HG03521 (cell line): ENCODE measurements at regions not wholly inside any gene's neighbourhood (a gene's known extent, or its start where the extent isn't known, plus 50 kb on each side); places are given as distances from the start of the nearest gene placed in this dataset.
"Not testable (repeated sequence)": the region's sequence is repeated elsewhere in the genome, so short reads cannot be mapped to it uniquely, and the experiment has no call there.

Experiments
- ATAC-seq: cut with Tn5 transposase; IDR thresholded peaks from one replicate; pipeline ENCODE4 v1.9.1; 2021; ENCODE audit warnings: mild to moderate bottlenecking, moderate library complexity; ENCODE audit not compliant: unreplicated experiment

DNA sequence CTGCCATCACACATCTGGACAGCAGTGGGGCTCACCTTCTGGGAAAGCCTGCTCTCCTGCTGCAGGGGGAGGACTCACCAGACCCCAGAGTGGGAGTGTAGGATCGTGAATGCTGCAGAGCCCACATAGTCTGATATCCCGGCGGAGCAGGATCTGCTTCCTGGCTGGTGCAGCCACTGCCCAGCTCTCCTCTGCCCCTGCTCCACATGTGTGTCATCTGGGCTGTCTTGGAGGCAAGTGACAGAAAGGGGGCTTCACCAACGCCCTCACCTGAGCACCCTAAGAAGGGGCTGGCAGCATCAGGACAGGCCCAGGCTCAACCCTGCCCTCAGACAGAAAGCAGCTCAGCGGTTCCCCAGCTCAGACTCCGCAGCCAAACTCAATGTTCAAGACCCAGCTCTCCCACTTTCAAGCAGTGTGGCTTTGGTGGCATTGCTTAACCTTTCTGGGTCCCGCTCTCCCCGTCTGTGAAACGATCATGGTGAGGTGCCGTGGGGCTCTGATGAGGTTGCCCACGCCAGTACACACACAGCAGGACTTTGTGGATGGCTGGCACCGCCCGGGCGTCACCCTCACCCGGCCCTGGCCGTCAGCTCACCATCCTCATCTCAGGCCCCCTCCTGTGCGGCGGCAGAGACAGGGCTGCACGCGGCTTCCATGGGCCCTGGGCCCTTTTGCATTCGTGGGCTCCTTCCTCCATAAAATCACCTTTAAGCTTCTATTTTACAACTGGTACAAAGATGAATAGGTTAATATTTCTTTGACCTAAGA lies 91.0 kb upstream of the SFSWAP start:
- ATAC-seq, result no peak

DNA sequence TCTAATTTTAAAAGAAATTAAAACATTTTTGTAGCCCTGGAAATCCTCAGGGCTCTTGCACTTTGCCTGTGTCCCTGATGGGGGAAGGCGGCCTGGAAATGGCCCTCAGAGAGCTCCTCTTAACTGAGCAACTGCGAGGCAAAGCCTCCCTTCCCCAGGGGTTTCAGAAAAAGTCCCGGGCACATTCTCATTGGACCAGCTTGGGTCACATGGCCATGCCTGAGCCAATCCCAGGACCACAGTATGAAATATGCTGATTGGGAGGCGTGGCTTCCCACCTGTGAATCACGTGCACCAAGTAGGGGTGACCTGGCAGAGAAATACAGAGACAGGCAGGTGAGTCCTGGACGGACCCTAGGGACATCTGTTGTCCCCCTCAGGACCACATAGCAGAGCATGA lies 90.4 kb upstream of the SFSWAP start:
- ATAC-seq, result no peak

DNA sequence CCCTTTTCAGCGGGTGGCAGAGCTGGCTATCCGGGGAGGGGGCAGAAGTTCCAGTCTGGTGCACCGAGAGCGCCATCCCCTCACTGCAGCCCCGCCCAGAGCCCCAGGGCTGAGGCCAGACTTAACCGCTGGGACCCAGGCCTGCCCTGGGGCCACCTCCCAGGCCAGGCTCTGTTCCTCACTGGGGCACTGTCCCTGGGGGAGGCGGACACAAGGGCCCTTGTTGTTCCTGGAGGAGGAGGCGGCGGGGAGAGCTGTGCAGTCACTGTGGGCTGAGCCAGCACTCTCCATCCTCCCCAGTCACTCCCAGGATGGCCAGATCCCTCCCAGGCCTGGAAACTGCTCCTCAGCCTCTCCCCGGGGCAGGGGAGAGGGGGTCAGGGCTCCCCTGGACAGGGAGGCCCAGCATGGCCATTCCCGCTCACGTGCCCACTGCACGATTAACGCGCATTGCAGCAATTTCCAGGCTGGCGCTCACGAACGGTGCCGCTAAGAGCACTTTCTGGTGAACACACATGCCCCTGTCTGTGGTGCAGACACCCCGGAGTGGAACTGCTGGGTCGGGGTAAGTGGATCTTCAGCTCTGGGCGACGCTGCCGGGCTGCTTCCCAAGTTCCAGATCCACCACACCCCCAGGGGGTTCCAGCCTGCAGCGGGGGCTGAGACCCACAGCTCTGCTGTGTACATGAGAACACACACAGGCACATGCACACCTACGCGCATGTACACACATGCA lies 89.8 kb upstream of the SFSWAP start:
- ATAC-seq, result no peak

DNA sequence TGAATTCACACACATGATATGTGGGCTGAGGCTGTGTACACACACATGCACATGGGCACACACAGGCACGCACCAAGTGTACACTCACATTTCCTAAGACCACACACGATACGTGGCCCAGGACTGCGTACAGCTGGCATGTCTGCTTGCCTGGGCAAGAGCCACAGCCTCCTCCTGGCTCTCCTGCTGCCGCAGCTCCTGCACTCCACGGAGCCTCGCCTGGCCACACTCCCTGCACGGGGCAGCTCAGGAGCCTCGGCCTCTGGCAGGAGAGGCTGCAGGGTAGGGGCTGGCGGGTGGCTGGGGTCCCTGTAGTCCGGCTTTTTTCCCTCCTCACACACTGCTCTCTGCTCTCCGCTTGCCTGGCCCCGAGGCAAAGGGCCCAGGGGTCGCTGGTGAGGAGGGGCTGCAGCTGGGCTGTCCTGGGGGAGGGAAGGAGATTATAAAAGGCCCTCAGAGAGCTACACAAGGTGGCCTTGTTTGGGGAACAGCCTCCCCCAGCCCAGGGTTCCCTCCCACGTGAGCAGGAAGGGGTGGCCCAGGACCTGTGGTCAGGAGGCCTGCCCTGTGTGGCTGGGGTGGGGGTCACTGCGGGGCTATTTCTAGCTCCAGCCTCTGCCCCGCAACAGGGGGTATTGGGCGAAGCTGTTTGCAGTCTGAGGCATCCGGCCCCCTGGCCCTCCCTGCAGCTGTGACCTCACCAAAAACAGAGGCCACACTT lies 89.0 kb upstream of the SFSWAP start:
- no peak for ATAC-seq

DNA sequence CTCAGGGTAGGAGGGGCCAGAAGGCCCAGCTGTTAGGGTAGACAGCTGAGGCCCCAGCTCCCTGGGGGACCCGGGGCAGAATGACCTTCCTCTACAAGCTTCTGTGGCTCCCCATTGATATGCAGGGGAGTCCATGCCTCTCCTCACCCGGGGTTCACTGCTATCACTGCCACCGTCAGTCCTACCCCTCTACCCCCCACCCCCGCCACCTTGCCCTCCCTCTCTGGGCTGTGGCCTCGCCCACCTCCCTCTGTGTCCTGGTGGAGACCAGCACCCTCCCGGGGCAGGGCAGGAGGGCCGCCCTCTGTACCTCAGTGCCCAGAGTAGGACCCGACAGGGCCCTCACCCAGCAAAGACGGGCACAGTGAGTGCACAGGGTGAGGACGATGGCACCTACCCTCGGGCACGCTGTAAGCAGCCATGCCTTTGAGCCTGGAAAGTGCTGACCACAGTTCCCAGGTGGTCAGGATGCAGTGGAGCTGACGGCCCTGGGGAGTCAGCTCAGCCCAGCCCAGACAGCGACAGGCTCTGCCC lies 88.4 kb upstream of the SFSWAP start:
- no peak for ATAC-seq

DNA sequence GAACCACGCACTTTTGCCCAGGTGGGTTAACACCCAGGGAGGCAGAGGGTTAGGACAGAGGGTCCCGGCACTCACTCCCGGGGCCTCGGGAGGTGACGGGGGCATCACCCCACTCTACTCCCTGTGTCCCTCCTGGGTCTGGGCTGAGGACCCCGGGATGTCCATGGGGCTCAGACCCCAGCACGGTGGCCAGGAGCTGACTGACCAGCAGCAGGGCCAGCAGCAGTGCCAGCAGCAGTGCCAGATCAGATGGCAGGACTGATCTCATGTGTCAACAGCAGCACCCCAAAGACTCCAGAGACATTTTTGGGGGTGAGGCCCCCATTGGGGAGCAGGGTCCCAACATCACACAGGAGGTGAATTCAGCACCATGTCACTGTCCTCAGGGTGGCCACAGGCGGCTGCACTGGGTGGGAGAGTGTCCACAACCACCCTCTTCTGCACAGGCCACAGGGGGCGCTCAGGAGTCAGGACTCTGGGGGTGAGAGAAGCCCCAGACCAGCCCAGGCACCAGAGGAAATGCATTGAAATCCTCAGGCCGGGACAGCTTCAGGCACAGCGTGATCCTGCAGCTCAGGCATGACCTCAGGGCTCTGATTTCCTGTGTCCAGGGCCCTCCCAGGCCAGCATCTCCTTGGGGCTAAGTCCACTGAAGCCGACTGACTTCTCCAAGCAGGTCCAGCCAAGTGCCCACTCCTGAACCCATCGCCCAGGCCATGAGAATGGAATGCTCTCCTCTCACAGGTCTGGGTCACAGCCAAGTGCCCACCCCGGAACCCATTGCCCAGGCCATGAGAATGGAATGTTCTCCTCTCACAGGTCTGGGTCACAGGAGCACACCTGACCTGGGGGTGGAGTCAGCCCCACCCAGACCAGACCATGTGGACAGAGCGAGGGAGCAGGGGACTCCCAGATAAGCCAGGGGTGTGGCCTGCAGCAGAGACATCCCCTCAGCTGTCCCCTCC lies 87.2 kb upstream of the SFSWAP start:
- ATAC-seq, result not testable (repeated sequence)

DNA sequence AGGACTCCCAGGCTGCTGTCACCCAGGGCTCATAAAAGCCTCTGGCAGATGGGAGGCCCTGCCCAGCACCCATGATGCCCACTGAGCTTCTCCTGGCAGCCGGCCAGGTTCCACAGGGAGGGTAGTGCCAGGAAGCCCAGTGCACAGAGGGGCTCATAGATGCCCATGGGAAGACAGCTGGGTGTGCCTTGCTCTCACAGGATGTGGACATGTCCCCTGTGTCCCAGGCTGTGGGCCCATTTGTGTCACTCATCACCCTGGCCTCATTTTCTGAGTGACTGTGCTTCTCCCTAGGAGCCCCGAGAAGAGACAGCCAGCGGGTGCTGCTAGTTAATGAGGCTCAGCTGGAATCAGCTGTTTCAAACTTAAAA lies 86.5 kb upstream of the SFSWAP start:
- ATAC-seq, result not testable (repeated sequence)

DNA sequence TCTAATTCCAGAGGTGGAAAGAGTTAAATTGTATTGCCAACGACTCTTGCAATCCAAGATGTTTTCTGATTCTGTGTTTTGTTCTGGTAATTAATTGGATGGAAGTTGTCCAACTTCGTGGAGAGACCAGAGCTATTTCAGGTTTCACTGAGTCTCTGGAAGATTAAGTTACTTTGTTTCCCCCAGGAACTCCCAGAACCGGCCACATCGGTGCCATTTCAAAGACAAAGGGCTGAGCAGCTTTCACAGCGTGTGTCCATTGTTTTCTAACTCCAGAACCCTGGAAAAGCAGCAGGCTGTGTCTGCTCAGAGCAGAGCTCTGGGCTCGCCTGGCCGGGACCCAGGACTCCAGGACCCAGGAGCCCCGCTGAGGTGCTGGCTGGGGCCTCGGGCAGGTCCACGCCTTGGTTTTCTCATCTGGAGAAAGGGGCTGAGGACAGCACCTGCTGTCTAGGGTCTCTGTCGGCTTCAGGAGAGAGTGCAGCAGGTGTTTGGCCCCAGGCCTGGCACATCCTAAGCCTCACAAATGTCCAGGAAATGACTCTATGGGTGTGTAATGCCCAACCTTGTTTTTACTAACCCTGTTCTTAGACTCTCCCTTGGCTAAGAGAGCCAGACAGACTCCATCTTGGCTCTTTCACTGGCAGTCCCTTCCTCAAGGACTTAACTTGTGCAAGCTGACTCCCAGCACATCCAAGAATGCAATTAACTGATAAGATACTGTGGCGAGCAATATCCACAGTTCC lies 86.0 kb upstream of the SFSWAP start:
- ATAC-seq, result not testable (repeated sequence)

DNA sequence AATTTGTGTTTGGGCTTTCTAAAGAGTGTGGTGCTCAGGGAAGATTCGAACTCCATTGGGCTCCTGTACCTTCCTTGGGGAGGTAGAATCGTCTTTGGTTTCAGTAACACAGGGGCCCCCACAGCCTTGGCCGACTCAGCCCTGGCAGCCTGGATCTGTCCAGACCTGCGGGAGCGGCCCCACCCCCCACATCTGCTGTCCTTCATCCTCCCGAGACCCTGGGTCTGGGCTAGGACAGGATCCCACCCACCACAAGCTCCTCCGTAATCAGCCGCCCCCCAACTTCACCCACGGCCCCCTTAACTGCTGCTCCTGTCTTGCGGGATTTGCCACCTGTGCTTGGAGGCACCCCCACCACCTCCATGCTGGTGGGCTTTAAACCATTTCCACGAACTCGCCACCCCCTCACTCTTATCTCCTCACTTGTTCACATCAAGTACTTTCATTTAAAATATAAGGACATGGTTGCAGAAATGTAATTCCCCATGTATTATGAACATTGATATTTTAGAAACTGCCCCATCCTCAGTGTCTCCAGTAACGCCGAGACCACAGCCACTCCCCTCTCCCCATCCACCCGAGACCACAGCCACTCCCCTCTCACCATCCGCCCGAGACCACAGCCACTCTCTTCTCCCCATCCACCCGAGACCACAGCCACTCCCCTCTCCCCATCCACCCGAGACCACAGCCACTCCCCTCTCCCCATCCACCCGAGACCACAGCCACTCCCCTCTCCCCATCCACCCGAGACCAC lies 84.7 kb upstream of the SFSWAP start:
- ATAC-seq, result not testable (repeated sequence)

DNA sequence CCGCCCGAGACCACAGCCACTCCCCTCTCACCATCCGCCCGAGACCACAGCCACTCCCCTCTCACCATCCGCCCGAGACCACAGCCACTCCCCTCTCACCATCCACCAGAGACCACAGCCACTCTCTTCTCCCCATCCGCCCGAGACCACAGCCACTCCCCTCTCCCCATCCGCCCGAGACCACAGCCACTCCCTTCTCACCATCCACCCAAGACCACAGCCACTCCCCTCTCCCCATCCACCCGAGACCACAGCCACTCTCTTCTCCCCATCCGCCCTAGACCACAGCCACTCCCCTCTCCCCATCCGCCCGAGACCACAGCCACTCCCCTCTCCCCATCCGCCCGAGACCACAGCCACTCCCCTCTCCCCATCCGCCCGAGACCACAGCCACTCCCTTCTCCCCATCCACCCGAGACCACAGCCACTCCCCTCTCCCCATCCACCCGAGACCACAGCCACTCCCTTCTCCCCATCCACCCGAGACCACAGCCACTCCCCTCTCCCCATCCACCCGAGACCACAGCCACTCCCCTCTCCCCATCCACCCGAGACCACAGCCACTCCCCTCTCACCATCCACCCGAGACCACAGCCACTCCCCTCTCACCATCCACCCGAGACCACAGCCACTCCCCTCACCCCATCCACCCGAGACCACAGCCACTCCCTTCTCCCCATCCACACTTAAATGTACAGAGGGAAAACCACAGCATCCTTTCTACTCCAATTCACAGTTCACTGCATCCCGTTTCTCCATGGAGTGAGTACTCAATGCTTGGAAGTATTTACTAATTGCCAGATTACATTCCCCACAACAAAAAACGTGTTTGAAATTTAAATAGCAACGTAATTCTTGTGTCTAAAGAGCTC lies 83.5 kb upstream of the SFSWAP start:
- ATAC-seq, result not testable (repeated sequence)

DNA sequence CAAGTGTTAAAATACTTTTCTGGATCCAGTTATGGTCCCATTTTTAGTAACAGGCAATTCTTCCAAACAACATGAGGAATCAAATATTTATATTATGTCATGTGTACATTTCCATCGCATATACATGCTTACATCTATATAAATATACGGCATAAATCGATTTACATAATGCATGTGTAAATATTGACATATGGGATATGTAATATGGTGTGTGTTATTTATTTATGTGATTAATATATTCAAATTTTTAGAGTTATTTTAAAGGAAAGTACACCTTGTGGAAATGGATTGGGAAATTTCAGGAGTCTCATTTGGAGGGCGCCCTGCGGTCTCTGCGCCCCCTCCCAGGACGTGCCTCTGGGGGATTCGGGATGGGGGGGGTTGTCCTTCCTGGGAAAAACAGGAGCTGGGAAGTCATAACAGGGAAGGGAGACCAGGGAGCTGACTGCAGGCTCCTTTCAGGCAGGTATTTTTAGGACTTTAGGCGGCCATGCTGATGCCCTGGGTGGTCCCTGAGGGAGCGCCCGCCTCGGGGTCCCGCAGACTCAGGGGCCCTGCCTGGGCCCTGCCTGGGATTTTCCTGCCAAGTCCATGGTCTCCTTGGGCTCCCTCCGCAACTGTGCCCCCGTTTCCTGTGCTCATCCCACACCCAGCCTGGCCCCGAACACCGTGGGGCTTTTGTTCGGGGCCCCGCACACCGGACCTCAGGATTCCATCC lies 82.7 kb upstream of the SFSWAP start:
- ATAC-seq, result no peak

DNA sequence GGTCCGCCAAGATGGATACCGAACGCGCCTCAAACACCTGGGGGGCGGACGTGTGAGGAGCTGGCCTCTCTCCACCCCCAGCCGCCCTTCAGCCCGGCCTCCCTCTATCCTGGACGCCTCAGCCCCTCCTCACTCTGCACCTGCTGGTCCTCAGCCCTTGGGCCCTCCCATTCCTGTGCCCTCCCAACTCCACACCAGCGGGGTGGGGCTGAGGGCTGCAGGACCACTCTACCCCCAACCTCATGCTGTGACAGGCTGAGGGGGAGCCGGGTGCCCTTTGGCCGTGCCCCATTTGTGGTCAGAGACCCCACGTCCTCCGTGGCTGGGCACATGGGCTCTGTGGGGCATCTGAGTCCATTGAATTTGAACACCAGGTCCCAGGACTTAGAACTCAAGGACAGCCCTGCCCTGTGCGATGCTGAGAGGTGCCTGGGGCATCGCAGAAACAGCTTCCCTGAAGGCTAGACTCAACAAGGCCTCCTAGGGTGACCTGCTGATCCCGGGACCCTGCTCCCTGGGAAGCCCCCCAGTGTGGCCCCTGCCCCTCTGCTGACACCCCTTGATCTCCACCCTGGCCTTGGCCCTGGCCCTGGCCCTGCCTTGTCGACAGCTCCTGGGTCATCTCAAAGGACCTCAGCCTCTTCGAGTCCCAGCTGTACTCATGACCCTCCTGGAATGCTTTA lies 82.0 kb upstream of the SFSWAP start:
- ATAC-seq, result no peak

DNA sequence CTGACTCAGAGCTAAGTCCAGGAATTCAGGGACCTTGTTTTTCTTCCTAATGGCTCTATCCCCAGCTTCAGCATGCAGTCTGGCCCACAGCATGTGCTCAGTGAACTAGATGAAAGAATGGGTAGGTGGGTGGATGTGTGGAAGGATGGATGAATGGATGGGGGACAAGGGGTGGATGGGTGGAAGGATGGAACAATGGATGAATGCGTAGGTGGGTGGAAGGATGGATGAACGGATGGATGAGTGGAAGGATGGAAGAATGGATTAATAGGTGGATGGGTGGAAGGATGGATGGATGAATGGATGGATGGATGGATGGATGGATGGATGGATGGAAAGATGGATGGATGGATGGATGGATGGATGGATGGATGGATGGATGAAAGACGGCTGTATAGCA lies 79.7 kb upstream of the SFSWAP start:
- no peak for ATAC-seq

DNA sequence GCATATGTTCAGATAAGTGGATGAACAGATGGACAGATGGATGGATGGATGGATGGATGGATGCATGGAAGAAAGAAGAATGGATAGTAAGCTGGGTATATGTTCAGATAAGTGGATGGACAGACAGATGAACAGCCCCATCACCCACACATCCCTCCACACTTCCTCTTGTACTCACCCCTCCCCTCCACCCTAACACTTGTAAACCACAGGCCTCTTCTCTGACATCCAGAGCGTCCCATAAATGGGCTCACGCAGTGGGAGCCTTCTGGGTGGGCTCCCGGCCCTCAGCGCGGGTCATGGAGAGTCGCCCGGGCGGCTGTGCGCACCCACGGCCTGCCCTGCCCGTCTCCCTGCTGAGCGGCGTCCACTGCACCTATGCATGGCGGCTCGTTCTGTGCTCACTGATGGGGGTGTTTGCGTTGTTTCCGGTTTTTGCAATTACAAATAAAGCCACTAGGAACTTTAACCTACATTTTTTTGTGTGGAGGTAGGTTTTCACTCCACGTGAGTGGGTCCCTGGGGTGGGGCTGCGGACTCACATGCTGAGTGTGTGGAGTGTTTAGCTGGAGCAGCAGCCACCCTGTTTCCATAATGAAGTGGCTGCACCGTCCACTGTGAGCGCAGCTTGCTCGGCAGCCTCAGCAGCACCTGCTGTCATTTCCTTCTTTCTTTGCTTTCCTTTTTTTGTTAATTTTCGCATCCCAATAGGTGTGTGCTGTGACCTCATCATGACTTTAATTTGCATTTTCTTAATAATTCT lies 78.8 kb upstream of the SFSWAP start:
- ATAC-seq, result not testable (repeated sequence)

DNA sequence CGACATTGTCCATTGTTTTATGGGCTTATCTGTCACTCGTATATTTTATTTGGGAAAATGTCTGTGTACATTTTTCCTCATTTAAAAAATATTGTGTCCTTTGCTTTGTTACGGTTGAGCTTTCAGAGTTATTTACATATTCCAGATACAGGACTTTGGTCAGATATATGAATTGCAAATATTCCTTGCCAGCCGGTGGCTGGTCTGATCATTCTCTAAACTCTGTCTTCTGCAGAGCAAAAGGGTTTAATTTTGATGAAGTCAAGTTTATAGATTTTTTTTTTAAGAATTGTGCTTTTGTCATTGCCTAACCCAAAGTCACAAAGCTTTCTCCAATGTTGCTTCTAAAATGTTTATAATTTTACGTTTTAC lies 78.3 kb upstream of the SFSWAP start:
- ATAC-seq, result not testable (repeated sequence)

DNA sequence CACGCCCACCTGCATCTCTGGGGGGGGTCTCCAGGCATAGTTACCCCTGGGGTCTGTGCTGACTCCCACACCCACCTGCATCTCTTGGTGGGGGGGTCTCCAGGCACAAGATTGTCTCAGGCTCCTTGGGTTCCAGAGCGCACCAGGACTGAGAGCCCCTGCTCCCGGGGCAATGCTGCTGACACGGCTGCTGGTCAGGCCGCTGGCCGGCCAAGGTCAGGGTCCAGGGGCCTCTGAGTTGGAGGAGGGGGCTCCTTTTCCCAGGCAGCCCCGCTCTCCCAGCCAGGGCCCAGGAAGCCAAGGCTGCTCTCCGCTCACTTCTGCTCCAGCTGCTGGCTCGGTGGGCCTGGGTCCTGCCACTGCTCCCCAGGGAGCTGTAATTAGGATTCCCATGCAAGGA lies 77.3 kb upstream of the SFSWAP start:
- ATAC-seq, result not testable (repeated sequence)
